Choroid plexus epithelial cell (primary cell): ENCODE measurements at regions not wholly inside any gene's neighbourhood (a gene's known extent, or its start where the extent isn't known, plus 50 kb on each side); places are given as distances from the start of the nearest gene placed in this dataset.

Experiments
- DNase-seq: peaks from one replicate; pipeline ENCODE4 v3.0.0-alpha.2; 2010; ENCODE audit warnings: low read depth
- H3K4me3 ChIP-seq: 2 replicates; pipeline ENCODE4 v1.5.1; 2011; ENCODE audit warnings: low read depth, mild to moderate bottlenecking, control low read depth, low read length, moderate library complexity
- TF ChIP-seq, protein P1 (sequence below): conservative IDR thresholded peaks from 2 replicates; pipeline ENCODE4 v1.5.1; 2011; ENCODE audit warnings: low read depth, mild to moderate bottlenecking, control low read depth, inconsistent platforms, low read length, moderate library complexity

DNA sequence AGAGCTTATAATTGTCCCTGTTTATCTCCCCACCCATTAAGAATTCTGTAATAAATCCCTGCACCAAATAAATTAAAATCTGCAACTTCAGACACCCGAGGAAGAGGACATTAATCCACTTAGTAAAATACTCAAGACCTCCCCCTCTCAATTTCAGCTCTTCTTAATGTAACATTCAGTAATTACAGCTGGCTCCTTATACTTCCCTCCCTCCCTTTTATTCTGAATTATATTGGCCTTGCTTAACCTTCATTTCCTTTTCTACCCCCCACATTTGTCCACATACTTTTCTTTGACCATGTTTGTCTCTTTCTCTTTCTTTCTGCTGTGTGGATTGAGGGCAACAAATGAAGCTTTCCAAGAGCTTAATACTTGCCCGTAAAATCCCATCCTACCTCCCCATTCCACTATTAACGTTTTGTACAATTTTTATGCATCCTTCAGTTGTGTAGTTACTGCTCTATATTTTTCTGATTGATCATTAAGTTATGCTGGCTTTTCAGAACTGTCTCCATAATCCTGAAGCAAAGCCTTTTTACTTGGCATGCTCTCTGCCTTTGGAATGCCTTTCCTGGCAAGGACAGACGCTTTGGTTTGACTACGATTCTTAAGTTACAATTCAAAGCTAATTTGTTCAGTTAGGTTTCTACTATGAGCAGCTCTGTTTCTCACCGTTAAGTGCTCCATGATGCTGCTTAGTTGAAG is 580.1 kb downstream of the ZEB2 start:
- H3K4me3 ChIP-seq: no peak overlapping the region
- TF ChIP-seq, protein P1, sequence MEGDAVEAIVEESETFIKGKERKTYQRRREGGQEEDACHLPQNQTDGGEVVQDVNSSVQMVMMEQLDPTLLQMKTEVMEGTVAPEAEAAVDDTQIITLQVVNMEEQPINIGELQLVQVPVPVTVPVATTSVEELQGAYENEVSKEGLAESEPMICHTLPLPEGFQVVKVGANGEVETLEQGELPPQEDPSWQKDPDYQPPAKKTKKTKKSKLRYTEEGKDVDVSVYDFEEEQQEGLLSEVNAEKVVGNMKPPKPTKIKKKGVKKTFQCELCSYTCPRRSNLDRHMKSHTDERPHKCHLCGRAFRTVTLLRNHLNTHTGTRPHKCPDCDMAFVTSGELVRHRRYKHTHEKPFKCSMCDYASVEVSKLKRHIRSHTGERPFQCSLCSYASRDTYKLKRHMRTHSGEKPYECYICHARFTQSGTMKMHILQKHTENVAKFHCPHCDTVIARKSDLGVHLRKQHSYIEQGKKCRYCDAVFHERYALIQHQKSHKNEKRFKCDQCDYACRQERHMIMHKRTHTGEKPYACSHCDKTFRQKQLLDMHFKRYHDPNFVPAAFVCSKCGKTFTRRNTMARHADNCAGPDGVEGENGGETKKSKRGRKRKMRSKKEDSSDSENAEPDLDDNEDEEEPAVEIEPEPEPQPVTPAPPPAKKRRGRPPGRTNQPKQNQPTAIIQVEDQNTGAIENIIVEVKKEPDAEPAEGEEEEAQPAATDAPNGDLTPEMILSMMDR: no peak
- DNase-seq: peak; percentile 53

DNA sequence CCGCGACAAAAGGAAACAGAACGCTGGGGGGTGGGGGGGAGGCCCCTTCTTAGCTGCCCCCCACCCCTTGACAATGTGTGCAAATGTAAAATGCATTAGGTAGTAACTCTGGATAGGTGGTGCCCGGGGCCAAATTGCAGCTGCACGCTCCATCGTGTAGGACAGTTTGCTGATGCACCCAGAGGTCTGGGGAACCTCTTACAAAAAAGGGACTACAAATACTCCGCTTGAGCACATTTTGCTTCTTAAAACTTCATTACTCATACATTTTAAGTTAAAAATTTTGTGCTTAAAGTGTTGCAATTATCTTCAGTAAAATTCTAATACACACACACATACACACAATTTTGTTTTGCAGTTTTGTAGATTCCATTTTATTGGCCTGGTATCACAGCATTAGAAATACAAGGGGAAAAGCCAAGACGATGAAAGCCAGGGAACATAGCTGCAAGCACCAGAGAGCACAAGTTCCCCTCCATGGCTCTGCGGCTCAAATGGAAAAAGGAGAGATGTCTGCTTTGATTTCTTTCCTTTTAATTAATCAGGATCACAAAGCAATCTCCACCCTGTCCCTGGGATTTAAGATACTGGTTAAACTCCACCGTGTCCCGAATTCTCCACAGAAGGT is 582.1 kb downstream of the ZEB2 start:
- TF ChIP-seq, protein P1: no peak
- H3K4me3 ChIP-seq: peak overlapping the region; percentile 63

DNA sequence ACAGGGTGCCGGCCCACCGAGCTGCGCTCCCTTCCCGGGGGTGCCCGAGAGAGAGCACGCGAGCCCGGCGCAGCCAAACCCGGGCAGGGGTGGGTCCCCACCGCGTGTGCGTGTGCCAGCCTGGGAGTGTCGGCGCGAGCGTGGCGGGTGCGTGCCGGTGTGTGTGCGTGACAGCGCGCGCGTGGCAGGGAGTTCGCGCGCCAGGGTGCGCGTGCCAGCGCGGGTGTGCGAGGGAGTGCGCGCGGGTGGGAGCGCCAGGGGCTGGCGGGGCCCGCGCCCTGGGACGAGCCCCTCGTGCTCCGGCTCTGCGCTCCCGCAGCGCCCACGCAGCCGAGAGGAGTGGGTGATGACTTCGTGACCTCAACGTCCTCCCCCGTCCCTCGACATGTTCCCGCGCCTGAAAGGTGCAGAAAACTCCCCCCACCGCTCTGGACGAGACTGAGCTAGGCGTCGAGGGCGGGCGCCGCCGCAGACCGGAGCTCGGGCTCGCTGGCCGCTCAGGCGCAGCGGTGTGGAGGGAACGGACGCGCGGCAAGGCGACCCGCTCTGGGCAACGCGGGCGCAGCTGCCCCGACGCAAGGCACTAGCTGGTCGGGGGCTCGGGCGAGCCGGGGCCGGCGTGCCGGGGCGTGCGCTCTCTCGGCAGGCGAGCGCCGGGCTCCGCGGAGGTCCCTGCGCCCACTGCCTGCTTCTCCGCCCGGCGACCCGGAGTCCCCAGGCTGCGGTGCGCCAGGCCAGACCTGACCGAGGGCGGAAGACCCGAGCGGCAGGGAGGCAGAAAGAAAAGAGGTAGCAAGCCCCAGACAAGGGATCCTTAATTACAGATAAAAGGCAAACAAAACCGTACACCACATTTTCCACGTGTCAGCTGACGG is 582.8 kb downstream of the ZEB2 start:
- TF ChIP-seq, protein P1: no peak
- peak overlapping the region; percentile 63 for H3K4me3 ChIP-seq
- DNase-seq: peak; percentile 38

More for the DNA sequence above, 582.1 kb downstream of the ZEB2 start:
- peak; percentile 7 for DNase-seq

DNA sequence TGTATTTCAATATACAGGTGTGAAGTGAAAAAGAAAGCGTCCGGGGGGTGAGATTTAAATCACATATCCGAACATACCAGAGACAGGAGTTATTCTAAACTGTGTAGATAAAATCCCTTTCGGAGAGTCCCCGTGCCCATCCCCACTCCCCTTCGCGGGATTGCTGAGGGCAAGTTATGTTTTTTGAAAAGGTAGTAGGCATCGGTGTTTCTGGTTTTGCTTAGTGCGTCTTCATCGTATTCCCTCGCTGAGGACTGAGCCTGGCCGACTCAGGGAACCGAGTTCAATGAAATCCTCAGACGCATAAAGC is 583.4 kb downstream of the ZEB2 start:
- peak; percentile 25 for DNase-seq
- TF ChIP-seq, protein P1: no peak
- peak overlapping the region; percentile 63 for H3K4me3 ChIP-seq

DNA sequence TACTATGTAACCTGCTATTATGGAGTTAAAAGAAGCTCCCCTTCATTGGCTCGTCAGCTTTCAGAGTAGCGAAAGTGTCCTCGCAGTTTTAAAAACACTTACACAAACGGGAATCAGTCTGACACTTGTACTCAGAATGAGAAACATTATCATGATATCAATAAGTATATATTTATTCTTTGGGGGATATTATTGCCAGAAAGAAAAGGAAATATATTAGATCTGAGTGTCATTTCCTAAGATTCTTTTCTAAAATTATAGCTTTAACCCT is 584.5 kb downstream of the ZEB2 start:
- DNase-seq: no peak
- H3K4me3 ChIP-seq: no peak overlapping the region
- TF ChIP-seq, protein P1: no peak

DNA sequence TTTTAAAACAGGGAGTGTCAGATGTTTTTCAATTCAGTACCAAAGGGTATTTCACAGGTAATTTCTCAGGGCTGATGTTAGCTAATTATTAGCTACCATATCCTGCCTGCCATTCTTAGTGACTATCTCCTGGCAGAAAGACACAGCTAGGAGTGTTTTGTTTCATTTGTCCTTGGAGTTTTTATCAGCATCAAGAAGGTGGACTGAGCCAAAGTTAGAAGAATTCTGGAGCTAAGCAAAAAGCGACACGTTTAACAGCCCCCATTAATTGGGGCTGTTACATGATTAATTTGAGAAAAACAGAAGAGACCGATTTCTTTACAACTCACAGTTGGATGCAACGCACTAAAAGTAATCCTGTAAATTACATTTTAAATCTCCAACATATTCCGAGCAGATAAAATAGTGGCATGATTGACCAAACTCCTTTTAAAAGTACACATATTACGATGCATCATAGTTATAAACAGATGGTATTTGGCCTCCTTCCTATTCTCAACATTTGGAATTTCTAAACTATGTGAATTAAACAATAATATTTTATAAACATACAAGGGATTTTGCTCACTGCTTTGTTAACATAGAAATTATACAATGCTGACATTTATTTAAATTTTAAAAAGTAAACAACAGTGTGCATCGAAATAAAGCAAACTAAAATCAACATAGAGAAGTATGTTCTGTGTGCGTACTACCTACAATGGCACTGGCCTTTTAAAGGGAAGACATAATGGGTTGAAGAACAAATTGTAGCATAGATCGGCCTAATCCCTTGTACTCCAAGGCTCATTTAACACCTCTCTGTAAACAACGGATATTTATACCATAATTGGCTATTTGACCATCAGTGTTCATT is 585.1 kb downstream of the ZEB2 start:
- TF ChIP-seq, protein P1: no peak
- DNase-seq: no peak
- no peak overlapping the region for H3K4me3 ChIP-seq
